ENCODE measurements at regions not wholly inside any gene's neighbourhood (a gene's known extent, or its start where the extent isn't known, plus 50 kb on each side); places are given as distances from the start of the nearest gene placed in this dataset.

DNA sequence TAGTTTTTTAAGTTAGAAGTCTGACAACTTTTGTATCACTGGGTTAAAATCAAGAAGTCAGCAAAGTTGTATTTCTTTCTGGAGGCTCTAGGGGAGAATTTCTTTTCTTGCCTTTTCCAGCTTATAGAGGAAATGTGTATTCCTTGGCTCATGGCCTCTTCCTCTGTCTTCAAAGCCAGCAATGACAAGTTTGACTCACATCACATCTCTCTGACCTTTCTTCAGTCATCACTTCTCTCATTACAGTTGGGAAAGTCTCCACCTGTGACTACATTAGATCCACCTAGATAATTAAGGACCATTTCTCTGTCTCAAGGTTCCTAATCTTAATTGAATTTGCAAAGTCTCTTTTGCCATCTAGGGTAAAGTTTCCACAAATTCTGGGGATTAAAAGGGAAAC lies 339.9 kb downstream of the TENT4A start:
- TF ChIP-seq, protein P1, sequence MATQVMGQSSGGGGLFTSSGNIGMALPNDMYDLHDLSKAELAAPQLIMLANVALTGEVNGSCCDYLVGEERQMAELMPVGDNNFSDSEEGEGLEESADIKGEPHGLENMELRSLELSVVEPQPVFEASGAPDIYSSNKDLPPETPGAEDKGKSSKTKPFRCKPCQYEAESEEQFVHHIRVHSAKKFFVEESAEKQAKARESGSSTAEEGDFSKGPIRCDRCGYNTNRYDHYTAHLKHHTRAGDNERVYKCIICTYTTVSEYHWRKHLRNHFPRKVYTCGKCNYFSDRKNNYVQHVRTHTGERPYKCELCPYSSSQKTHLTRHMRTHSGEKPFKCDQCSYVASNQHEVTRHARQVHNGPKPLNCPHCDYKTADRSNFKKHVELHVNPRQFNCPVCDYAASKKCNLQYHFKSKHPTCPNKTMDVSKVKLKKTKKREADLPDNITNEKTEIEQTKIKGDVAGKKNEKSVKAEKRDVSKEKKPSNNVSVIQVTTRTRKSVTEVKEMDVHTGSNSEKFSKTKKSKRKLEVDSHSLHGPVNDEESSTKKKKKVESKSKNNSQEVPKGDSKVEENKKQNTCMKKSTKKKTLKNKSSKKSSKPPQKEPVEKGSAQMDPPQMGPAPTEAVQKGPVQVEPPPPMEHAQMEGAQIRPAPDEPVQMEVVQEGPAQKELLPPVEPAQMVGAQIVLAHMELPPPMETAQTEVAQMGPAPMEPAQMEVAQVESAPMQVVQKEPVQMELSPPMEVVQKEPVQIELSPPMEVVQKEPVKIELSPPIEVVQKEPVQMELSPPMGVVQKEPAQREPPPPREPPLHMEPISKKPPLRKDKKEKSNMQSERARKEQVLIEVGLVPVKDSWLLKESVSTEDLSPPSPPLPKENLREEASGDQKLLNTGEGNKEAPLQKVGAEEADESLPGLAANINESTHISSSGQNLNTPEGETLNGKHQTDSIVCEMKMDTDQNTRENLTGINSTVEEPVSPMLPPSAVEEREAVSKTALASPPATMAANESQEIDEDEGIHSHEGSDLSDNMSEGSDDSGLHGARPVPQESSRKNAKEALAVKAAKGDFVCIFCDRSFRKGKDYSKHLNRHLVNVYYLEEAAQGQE (IDR thresholded peaks at IDR 0.05; ENCODE audit: insufficient read depth in 1 of 2, low read depth in 2 of 2, low read length in 2 of 2), result no peak
- TF ChIP-seq TAF1 (IDR thresholded peaks at IDR 0.05; ENCODE audit: borderline replicate concordance, insufficient read depth, low read length) (no peak), SIN3A (IDR thresholded peaks at IDR 0.05; ENCODE audit: borderline replicate concordance, insufficient read depth, low read length) (no peak), POLR2AphosphoS5 (IDR thresholded peaks at IDR 0.05; ENCODE audit: low read depth, low read length) (no peak), FOXP2 (optimal IDR thresholded peaks at IDR 0.05; ENCODE audit: borderline replicate concordance, extremely low read depth, extremely low read length, insufficient read depth) (no peak)

DNA sequence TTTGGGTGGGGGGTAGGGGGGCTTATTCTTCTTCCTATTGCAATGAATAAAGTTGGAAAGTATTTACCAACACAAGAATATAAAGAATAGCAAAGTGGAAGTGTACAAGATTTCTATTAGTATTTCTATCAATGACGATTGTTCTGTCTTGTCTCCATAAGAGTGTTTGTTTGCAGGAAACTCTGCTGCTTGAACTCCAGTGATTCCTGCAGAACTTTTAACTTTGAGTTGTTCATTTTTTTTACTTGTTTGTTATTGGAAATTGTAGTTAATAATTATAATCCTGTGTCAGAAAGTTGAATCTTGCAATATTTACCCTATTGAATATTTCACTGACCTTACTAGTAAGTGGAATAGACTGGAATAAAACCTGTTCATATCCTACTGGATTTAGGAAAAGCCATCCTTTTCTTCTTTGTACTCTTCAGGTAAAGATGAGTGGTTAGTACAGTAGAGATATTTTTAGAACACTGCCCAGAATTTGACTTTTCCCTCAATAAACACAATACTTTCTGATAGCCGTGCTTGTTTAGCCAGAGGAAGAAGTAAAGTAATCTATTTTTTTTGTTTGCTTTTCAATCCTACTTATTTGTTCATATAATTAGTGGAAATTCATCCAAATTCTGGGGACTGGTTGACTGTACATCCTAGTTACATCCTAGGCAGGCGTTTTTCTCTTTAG lies 340.4 kb downstream of the TENT4A start:
- TF ChIP-seq FOXP2 (optimal IDR thresholded peaks at IDR 0.05; ENCODE audit: borderline replicate concordance, extremely low read depth, extremely low read length, insufficient read depth), result no peak
- TF ChIP-seq, protein P1 (IDR thresholded peaks at IDR 0.05; ENCODE audit: insufficient read depth in 1 of 2, low read depth in 2 of 2, low read length in 2 of 2), result no peak
- TF ChIP-seq TAF1 (IDR thresholded peaks at IDR 0.05; ENCODE audit: borderline replicate concordance, insufficient read depth, low read length), result no peak
- no peak for TF ChIP-seq SIN3A (IDR thresholded peaks at IDR 0.05; ENCODE audit: borderline replicate concordance, insufficient read depth, low read length)
- TF ChIP-seq POLR2AphosphoS5 (IDR thresholded peaks at IDR 0.05; ENCODE audit: low read depth, low read length), result no peak

DNA sequence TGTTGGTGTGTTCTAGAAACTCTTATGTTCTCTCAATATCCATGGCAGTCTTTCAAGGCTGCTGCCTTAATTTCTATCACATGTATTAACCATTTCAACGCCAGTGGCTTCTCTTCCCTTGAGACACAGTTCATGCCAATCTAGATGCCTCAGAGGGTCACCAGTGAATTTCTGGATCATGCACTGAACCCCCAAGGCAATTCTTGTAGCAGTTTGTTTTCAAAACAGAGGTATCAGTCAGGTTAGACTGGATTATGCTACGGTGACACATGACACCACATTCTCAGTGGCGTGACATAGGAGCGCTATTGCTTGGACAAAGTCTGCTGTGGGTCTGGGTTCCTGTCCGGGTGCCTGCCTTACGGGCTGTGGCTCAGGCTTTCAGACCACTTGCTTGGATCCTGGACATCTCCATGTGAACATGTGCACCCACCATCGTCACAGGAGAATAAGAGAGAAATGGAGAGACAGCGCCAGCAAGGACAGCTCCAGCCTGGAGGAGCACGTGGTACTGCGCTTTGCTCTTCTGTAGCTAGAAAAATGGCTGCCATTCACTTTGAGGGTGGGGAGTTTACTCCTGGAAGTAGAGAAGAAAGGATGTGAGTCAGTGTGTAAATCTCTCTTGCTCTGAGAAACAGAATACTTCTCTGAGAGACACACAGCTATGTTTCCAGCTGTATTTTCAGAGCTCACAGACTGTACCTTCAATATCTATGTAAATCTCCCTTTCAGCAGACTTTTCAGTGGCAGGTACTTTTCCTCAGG lies 329.3 kb upstream of the ADCY2 start:
- TF ChIP-seq SIN3A (IDR thresholded peaks at IDR 0.05; ENCODE audit: borderline replicate concordance, insufficient read depth, low read length), result no peak
- TF ChIP-seq POLR2AphosphoS5 (IDR thresholded peaks at IDR 0.05; ENCODE audit: low read depth, low read length), result no peak
- TF ChIP-seq TAF1 (IDR thresholded peaks at IDR 0.05; ENCODE audit: borderline replicate concordance, insufficient read depth, low read length), result no peak
- TF ChIP-seq, protein P1 (IDR thresholded peaks at IDR 0.05; ENCODE audit: insufficient read depth in 1 of 2, low read depth in 2 of 2, low read length in 2 of 2), result no peak
- TF ChIP-seq FOXP2 (optimal IDR thresholded peaks at IDR 0.05; ENCODE audit: borderline replicate concordance, extremely low read depth, extremely low read length, insufficient read depth), result no peak

DNA sequence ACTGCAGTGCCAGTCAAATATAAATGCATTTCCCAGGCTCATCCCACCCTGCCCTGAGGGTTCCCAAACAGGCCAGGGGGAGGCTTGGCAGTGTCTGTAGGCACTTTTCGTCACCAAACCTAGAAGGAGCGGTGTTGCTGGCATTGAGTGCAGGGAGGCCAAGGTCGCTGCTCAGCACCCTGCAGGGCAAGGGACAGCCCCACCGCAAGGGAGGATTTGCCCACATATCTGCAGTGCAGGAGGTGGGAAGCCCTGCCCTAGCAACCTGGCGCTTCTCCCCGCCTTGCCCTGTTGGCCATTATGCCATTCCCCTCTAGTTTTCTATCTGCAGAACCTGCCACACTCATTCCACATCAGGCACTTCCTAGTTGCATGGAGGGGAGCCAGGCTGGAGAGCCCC lies 327.8 kb upstream of the ADCY2 start:
- TF ChIP-seq POLR2AphosphoS5 (IDR thresholded peaks at IDR 0.05; ENCODE audit: low read depth, low read length) (no peak), FOXP2 (optimal IDR thresholded peaks at IDR 0.05; ENCODE audit: borderline replicate concordance, extremely low read depth, extremely low read length, insufficient read depth) (no peak), SIN3A (IDR thresholded peaks at IDR 0.05; ENCODE audit: borderline replicate concordance, insufficient read depth, low read length) (no peak), TAF1 (IDR thresholded peaks at IDR 0.05; ENCODE audit: borderline replicate concordance, insufficient read depth, low read length) (no peak)
- TF ChIP-seq, protein P1 (IDR thresholded peaks at IDR 0.05; ENCODE audit: insufficient read depth in 1 of 2, low read depth in 2 of 2, low read length in 2 of 2), result no peak
